ENCODE measurements at regions not wholly inside any gene's neighbourhood (a gene's known extent, or its start where the extent isn't known, plus 50 kb on each side); places are given as distances from the start of the nearest gene placed in this dataset.
A peak's percentile ranks its signal among the peaks of the same experiment; 100 is the strongest.

GRCh38 chr2:195515551-195515950, 141.5 kb upstream of the SLC39A10 start:
- no peak overlapping the region for H3K4me2 ChIP-seq
- DNase-seq (ENCODE audit: low read depth in 1 of 2, low spot score in 1 of 2) (no peak), ATAC-seq (no peak), FAIRE-seq (no peak)
- TF ChIP-seq PHF8 (IDR thresholded peaks at IDR 0.05; ENCODE audit: borderline replicate concordance, low read depth) (no peak), MYC (IDR thresholded peaks at IDR 0.05; ENCODE audit: borderline replicate concordance, low read length) (no peak), KDM1A (IDR thresholded peaks at IDR 0.05; ENCODE audit: low read depth) (no peak), ZFP36 (IDR thresholded peaks at IDR 0.05; ENCODE audit: borderline replicate concordance, partially characterized antibody) (no peak), CEBPB (IDR thresholded peaks at IDR 0.05) (no peak), ESRRA (IDR thresholded peaks at IDR 0.05; ENCODE audit: borderline replicate concordance, low read length) (no peak), RNF2 (IDR thresholded peaks at IDR 0.05; ENCODE audit: borderline replicate concordance, low read depth) (no peak), POLR2A (IDR thresholded peaks at IDR 0.05; ENCODE audit: low read length) (no peak), HEYL (CRISPR knock-in tag; IDR thresholded peaks at IDR 0.05) (no peak), CTCF (IDR thresholded peaks at IDR 0.05) (no peak), E2F6 (IDR thresholded peaks at IDR 0.05; ENCODE audit: borderline replicate concordance, low read depth) (no peak), SMC3 (IDR thresholded peaks at IDR 0.05) (no peak)
- POLR2A ChIA-PET, result no interaction called here
- peaks cover 7% of the 10 kb centered on the region for H3K4me1 ChIP-seq
- peaks cover 3% of the 10 kb centered on the region; the same call in 1 of the 3 replicates for H3K9me3 ChIP-seq
- no peak overlapping the region for H3K4me3 ChIP-seq
- no CpG with 5 or more reads among the region's 24 CpGs for WGBS (ENCODE audit: missing lambda C conversion rate)
- CTCF ChIA-PET, result interaction anchor here (1.1 kb wide), 1 partner anchor 8 kb away, joined by 3 read pairs; no protein-coding TSS in a partner anchor
- H3K27ac ChIP-seq, result peak overlapping the region in 1 of 2 experiments; percentile 58; a peak in 2 of 6 replicates

GRCh38 chr2:195514365-195514764, 142.7 kb upstream of the SLC39A10 start:
- no peaks in the 10 kb centered on the region for H3K9me3 ChIP-seq
- WGBS (ENCODE audit: missing lambda C conversion rate), result 83% methylated on average over 2 of the region's 2 CpGs
- ChIA-PET CTCF (interaction anchor here (0.9 kb wide), 1 partner anchor 39 kb away, joined by 5 read pairs; no protein-coding TSS in a partner anchor), POLR2A (no interaction called here)
- DNase-seq (ENCODE audit: low read depth in 1 of 2, low spot score in 1 of 2) (no peak), FAIRE-seq (no peak), ATAC-seq (no peak)
- H3K4me1 ChIP-seq, result no peaks in the 10 kb centered on the region
- H3K4me3 ChIP-seq, result no peak overlapping the region
- TF ChIP-seq RFX5 (IDR thresholded peaks at IDR 0.05) (no peak), BHLHE40 (IDR thresholded peaks at IDR 0.05; ENCODE audit: low read depth, low read length) (no peak), REST (IDR thresholded peaks at IDR 0.05) (no peak), CBX2 (IDR thresholded peaks at IDR 0.05; ENCODE audit: borderline replicate concordance, low read depth) (no peak), MYC (IDR thresholded peaks at IDR 0.05; ENCODE audit: borderline replicate concordance, low read length) (no peak), HOXB13 (CRISPR knock-in tag; IDR thresholded peaks at IDR 0.05; ENCODE audit: low read depth) (no peak), HES2 (IDR thresholded peaks at IDR 0.05) (no peak)
- H3K4me2 ChIP-seq, result no peak overlapping the region
- H3K27ac ChIP-seq, result no peak overlapping the region
